GM19395 (cell line): ENCODE measurements at regions not wholly inside any gene's neighbourhood (a gene's known extent, or its start where the extent isn't known, plus 50 kb on each side); places are given as distances from the start of the nearest gene placed in this dataset.

Source experiments
- ATAC-seq: cut with Tn5 transposase; IDR thresholded peaks from one replicate; pipeline ENCODE4 v1.9.1; 2021; ENCODE audit warnings: mild to moderate bottlenecking, moderate library complexity; ENCODE audit not compliant: unreplicated experiment

GRCh38 chr9:7899753-7900152 is 100.2 kb upstream of the DMAC1 start:
- ATAC-seq, result no peak

GRCh38 chr9:7894231-7894630 is 94.7 kb upstream of the DMAC1 start:
- ATAC-seq, result no peak

GRCh38 chr9:7892975-7893374 is 93.4 kb upstream of the DMAC1 start:
- ATAC-seq, result no peak

- ATAC-seq, result no peak
These were observed 80.1 kb upstream of the DMAC1 start for GRCh38 chr9:7879551-7880245.

- ATAC-seq, result no peak
These were observed 72.6 kb upstream of the DMAC1 start for GRCh38 chr9:7871977-7872730.

GRCh38 chr9:7869340-7869739 is 69.8 kb upstream of the DMAC1 start:
- no peak for ATAC-seq

- no peak for ATAC-seq
These were observed 62.6 kb upstream of the DMAC1 start for GRCh38 chr9:7862170-7862569.

- ATAC-seq, result no peak
These were observed 61.5 kb upstream of the DMAC1 start for GRCh38 chr9:7861086-7861485.

GRCh38 chr9:7860335-7860709 is 60.7 kb upstream of the DMAC1 start:
- no peak for ATAC-seq

GRCh38 chr9:7859701-7860334 is 60.2 kb upstream of the DMAC1 start:
- no peak for ATAC-seq

GRCh38 chr9:7858166-7858565 is 58.6 kb upstream of the DMAC1 start:
- no peak for ATAC-seq

GRCh38 chr9:7854763-7855162 is 55.2 kb upstream of the DMAC1 start:
- ATAC-seq, result no peak
